GM12891 (cell line): ENCODE measurements at regions not wholly inside any gene's neighbourhood (a gene's known extent, or its start where the extent isn't known, plus 50 kb on each side); places are given as distances from the start of the nearest gene placed in this dataset.

Source experiments
- DNase-seq: peaks from one replicate; pipeline ENCODE4 v3.0.0; 2011; ENCODE audit warnings: low spot score; ENCODE audit not compliant: insufficient read length
- FAIRE-seq: peaks from 2 replicates; lab custom pipeline; 2011; peaks lifted over from hg19 to GRCh38; lab: Jason Lieb, UNC
- PAX5 ChIP-seq: IDR thresholded peaks from 2 replicates; pipeline ENCODE4 v1.6.1; 2011; ENCODE audit warnings: low read length, moderate library complexity, mild to moderate bottlenecking; ENCODE audit not compliant: insufficient read depth, severe bottlenecking
- POLR2A ChIP-seq: IDR thresholded peaks from 2 replicates; pipeline ENCODE4 v1.6.1; 2011; ENCODE audit warnings: low read depth, low read length, control low read depth
- POLR2AphosphoS5 ChIP-seq: IDR thresholded peaks from 2 replicates; pipeline ENCODE4 v1.6.1; 2011; ENCODE audit warnings: low read depth, low read length, control low read depth
- POU2F2 ChIP-seq: IDR thresholded peaks from 2 replicates; pipeline ENCODE4 v1.6.1; 2011; ENCODE audit warnings: low read depth, mild to moderate bottlenecking, control low read depth, low read length, moderate library complexity
- SPI1 ChIP-seq: IDR thresholded peaks from 2 replicates; pipeline ENCODE4 v1.6.1; 2011; ENCODE audit warnings: low read depth, low read length, control low read depth
- TAF1 ChIP-seq: IDR thresholded peaks from 2 replicates; pipeline ENCODE4 v1.6.1; 2011; ENCODE audit warnings: low read depth, low read length, control low read depth

DNA sequence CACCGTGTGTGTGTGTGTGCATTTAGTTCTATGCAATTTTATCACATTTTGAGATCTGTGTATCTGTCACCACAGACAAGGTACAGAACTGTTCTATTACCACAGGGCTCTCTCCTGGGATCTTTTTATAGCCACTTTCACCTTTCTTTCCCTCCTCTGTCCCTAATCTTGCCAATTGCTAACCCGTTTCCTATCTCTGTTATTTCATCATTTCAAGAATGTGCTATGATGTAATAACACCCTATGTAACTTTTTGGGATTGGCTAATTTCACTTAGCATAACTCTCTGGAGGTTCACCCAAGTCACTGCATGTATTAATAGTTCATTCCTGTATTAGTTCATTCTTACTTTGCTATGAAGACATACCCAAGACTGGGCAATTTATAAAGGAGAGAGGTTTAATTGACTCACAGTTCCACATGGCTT lies 657.7 kb downstream of the QKI start:
- DNase-seq (no peak), FAIRE-seq (no peak)
- TF ChIP-seq POLR2AphosphoS5 (no peak), TAF1 (no peak), SPI1 (no peak), POLR2A (no peak)

DNA sequence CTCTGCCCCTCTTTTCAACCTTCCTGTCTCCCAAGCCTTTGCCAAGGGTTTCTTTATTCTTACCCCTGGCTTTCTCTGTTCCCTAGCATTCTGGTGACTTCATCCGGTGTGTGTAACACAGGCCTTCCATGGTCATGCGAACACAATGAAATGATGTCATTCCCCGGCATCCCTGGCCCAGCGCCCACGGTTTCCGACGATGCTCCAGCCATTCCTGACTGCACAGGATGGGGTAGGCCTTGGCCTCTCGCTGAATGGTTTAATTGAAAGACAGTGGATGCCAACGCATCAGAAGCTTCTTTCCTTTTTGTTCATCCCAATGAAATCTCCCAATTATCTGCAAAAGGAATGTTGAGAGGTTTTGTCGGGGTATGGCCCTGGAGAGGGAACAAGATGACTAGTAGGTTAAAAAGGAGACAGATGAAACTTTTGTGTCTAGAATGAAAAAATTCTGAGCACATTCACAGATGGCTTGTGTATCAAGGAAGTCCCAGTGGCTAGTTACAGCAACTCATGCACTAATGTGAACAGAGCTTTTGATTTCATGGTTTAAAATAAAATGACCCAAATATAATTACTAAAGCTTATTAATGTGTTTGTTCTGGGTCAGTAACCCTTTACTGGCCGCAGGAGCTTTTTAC lies 655.0 kb downstream of the QKI start:
- no peak for DNase-seq
- FAIRE-seq, result no peak
- TF ChIP-seq POLR2A, result no peak
- no peak for TF ChIP-seq PAX5
- no peak for TF ChIP-seq SPI1
- TF ChIP-seq POLR2AphosphoS5, result no peak
- TF ChIP-seq POU2F2, result no peak
- TF ChIP-seq TAF1, result no peak

GRCh38 chr6:164068527-164068926 lies 654.0 kb downstream of the QKI start:
- TF ChIP-seq POU2F2, result no peak
- no peak for TF ChIP-seq PAX5
- no peak for TF ChIP-seq POLR2A
- no peak for TF ChIP-seq POLR2AphosphoS5
- no peak for TF ChIP-seq SPI1
- no peak for TF ChIP-seq TAF1
- FAIRE-seq (no peak), DNase-seq (no peak)

GRCh38 chr6:164066766-164067165 lies 652.2 kb downstream of the QKI start:
- TF ChIP-seq POU2F2 (no peak), TAF1 (no peak), POLR2AphosphoS5 (no peak), SPI1 (no peak), PAX5 (no peak), POLR2A (no peak)
- DNase-seq, result no peak
- no peak for FAIRE-seq

- FAIRE-seq (no peak), DNase-seq (no peak)
- TF ChIP-seq POLR2AphosphoS5 (no peak), POU2F2 (no peak), PAX5 (no peak), POLR2A (no peak), SPI1 (no peak), TAF1 (no peak)
Observed at GRCh38 chr6:164066335-164066734, 651.8 kb downstream of the QKI start.

DNA sequence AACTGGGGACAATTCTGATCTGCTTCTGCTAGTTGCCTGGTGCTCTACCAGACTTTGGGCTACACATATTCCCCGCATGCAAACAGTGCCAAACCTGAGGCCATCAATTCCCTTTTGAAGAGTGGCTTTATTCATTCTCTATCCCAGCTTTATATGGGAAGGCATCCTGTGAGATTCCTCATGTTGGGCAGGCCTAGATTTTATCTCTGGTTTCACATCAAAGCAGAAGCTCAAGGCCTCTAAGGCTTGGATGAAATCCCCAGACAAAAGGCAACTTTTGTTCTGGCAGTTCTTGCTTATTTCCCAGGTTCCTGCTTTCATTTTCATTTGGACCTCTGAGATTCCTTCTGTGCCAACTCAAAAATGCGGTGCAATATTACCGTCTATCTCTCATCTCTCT lies 648.8 kb downstream of the QKI start:
- DNase-seq (no peak), FAIRE-seq (no peak)
- no peak for TF ChIP-seq POU2F2
- no peak for TF ChIP-seq PAX5
- no peak for TF ChIP-seq POLR2AphosphoS5
- TF ChIP-seq SPI1, result no peak
- TF ChIP-seq TAF1, result no peak

GRCh38 chr6:164062872-164063271 lies 648.4 kb downstream of the QKI start:
- TF ChIP-seq TAF1 (no peak), PAX5 (no peak), SPI1 (no peak), POU2F2 (no peak), POLR2A (no peak), POLR2AphosphoS5 (no peak)
- no peak for DNase-seq
- no peak for FAIRE-seq

DNA sequence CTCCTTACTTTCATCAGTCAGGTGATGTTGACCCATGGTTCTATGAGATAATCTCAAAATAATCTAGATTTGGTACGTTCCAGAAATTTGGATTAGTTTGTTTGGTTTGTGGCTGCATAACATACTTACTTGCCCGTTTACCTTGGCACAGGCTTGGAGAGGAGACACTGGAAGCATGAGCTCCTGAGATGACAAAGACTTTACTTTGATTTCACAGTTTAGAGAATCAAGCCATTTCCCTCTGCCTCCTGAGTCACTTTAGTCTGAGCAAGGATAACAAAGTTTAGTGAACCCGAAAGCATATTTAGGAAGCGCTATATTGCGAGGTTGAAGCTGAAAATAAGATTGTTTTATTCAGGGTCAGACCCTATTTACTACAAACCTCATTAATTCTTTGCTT lies 643.4 kb downstream of the QKI start:
- TF ChIP-seq PAX5 (no peak), POLR2AphosphoS5 (no peak)
- DNase-seq (no peak), FAIRE-seq (no peak)

DNA sequence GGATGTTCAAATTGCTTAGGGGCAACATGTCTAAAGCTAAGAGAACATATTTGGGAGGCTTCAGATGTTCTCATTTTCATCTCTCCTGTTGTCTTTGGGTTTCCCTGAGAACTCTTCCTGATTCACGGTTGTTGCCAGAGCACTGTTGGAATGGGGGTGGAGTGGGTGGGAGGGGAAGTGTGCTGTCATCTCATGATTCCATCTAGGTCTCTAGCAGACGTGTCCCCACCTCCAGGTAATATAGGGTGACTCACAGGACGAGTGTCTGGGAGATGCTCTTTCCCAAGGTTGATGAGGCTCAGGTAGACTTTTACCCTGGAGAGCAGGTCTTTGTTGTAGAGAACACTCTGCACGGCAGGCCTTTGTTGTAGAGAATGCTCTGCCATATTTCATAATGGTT lies 636.9 kb downstream of the QKI start:
- FAIRE-seq, result no peak
- no peak for DNase-seq
- TF ChIP-seq POLR2AphosphoS5 (no peak), POLR2A (no peak), SPI1 (no peak), PAX5 (no peak), TAF1 (no peak), POU2F2 (no peak)

DNA sequence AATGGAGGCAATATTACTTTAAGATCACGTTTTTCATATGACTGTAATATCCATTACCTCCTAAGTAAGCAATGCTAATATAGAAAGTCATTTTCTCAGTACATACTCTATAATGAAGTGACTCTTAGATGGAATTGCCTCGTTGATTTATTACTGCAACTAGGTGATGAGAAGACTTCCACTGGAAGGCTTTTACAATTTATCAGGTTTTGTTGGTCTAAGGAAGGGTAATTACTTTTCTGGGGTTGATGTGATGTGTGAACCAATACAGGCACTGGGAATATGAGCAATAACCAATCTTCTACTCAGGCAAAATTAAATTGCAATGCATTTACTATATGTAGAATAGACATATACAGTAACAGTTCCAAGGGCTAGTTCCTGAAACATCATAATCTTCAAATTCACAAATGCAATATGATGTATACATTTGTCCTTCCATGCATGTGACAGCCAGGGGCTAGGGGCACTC lies 635.0 kb downstream of the QKI start:
- no peak for DNase-seq
- no peak for TF ChIP-seq POU2F2
- no peak for TF ChIP-seq PAX5
- TF ChIP-seq TAF1, result no peak
- no peak for FAIRE-seq
